Stomach (tissue), 8 donors: ENCODE measurements at regions not wholly inside any gene's neighbourhood (a gene's known extent, or its start where the extent isn't known, plus 50 kb on each side); places are given as distances from the start of the nearest gene placed in this dataset.

Experiments used
- DNase-seq, 2 donors: peaks; one replicate each; pipeline versions ENCODE4 v3.0.0 to v3.0.0-alpha.2; 2013 to 2019
- H3K27ac ChIP-seq, 5 donors: fragments of 200-600 bp in 4 of 5; sonication (generic) in 4 of 5; one replicate each; pipeline ENCODE4 v1.5.1; 2013 to 2019; ENCODE audit warnings: mild to moderate bottlenecking in 1 of 5, moderate library complexity in 1 of 5
- H3K27me3 ChIP-seq, 3 donors: fragments of 200-600 bp; sonication (generic); one replicate each; pipeline ENCODE4 v1.5.1; 2017 to 2019; ENCODE audit warnings: mixed run types in 1 of 3
- H3K36me3 ChIP-seq, 4 donors: fragments of 200-600 bp; sonication (generic); 1 replicate in 3 of 4; 2 replicates in 1 of 4; pipeline ENCODE4 v1.5.1; 2016 to 2019
- H3K4me1 ChIP-seq, 4 donors: fragments of 200-600 bp; sonication (generic); one replicate each; pipeline ENCODE4 v1.5.1; 2016 to 2019
- H3K4me3 ChIP-seq, 4 donors: fragments of 200-600 bp; sonication (generic) in 3 of 4; one replicate each; pipeline ENCODE4 v1.5.1; 2016 to 2019; ENCODE audit warnings: mild to moderate bottlenecking in 1 of 4
- H3K9me3 ChIP-seq, 4 donors: fragments of 200-600 bp; sonication (generic); one replicate each; pipeline ENCODE4 v1.5.1; 2016 to 2019
- EP300 ChIP-seq: sonication (generic); formaldehyde crosslinking; IDR thresholded peaks from one replicate; pipeline ENCODE4 v1.6.1; 2017; ENCODE audit warnings: antibody characterized with exemption
- POLR2A ChIP-seq, 4 donors: fragments of 450-650 bp; IDR thresholded peaks; one replicate each; pipeline ENCODE4 v1.6.1; 2016; ENCODE audit warnings: antibody characterized with exemption in 4 of 4, control low read depth in 2 of 4, mild to moderate bottlenecking in 1 of 4, moderate library complexity in 1 of 4
- POLR2AphosphoS5 ChIP-seq, 3 donors: sonication (generic); formaldehyde crosslinking; IDR thresholded peaks; one replicate each; pipeline ENCODE4 v1.6.1; 2016; ENCODE audit warnings: antibody characterized with exemption in 3 of 3
- WGBS, 5 donors: extraction: QIAGEN DNeasy Blood & Tissue Kit in 3 of 5; methylation state at CpG; one replicate each; pipeline versions ENCODE4 v1.1.5 to v1.1.7; 2013 to 2018; 5-methylcytosine and 5-hydroxymethylcytosine counted together
- intact Hi-C: fragments of 100-400 bp; cut with DNase I; formaldehyde crosslinking; loops from one replicate; pipeline ENCODE4 v1.15.1; 2023; ENCODE audit warnings: low total_unique reads
- TF ChIP-seq, protein P1 (sequence below), 7 experiments: fragments of 450-650 bp in 4 of 7; fragments of 200-600 bp in 3 of 7; sonication (generic) in 3 of 7; IDR thresholded peaks; one replicate each; pipeline ENCODE4 v1.5.1; 2016 to 2019; ENCODE audit warnings: antibody characterized with exemption in 7 of 7, control low read depth in 2 of 7, mild to moderate bottlenecking in 1 of 7
- donor health status: healthy with polysubstance abuse.
- donor health status: Bipolar disorder and iron deficiency.
- donor health status: healthy.

DNA sequence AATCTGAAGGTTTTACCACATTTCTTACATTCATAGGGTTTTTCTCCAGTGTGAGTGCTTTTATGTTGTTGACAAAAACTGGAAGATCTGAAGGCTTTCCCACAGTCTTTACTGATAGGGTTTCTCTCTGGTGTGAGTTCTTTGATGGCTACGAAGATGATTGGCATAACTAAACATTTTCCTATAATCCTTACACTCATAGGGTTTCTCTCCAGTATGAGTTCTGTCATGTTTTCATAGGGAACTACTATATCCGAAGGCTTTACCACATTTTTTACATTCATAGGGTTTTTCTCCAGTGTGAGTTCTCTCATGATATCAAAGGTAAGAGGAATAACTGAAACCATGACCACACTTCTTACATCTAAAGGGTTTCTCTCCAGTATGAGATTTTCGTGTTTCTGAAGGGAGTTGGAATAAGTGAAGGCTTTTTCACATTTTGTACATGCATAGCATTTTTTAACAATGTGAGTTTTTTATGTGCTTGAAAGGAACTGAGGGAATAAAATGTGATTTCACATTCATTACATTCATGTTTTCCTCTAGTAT, 1987.7 kb downstream of the TP53TG3F start:
- no peaks in the 10 kb centered on the region for H3K27me3 ChIP-seq
- no peaks in the 10 kb centered on the region for H3K36me3 ChIP-seq
- intact Hi-C loops: no loop called here
- no peak for DNase-seq
- WGBS, 5 donors: 21 to 36% (median 34%) methylated on average over 3 of the region's 3 CpGs
- H3K4me1 ChIP-seq: no peaks in the 10 kb centered on the region
- no peak overlapping the region for H3K4me3 ChIP-seq
- TF ChIP-seq, protein P1, sequence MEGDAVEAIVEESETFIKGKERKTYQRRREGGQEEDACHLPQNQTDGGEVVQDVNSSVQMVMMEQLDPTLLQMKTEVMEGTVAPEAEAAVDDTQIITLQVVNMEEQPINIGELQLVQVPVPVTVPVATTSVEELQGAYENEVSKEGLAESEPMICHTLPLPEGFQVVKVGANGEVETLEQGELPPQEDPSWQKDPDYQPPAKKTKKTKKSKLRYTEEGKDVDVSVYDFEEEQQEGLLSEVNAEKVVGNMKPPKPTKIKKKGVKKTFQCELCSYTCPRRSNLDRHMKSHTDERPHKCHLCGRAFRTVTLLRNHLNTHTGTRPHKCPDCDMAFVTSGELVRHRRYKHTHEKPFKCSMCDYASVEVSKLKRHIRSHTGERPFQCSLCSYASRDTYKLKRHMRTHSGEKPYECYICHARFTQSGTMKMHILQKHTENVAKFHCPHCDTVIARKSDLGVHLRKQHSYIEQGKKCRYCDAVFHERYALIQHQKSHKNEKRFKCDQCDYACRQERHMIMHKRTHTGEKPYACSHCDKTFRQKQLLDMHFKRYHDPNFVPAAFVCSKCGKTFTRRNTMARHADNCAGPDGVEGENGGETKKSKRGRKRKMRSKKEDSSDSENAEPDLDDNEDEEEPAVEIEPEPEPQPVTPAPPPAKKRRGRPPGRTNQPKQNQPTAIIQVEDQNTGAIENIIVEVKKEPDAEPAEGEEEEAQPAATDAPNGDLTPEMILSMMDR (IDR thresholded peaks at IDR 0.05): no peak
- TF ChIP-seq POLR2AphosphoS5 (IDR thresholded peaks at IDR 0.05) (no peak), POLR2A (IDR thresholded peaks at IDR 0.05) (no peak)
- peaks cover 0 to 92% (median 67%) of the 10 kb centered on the region in 4 donors for H3K9me3 ChIP-seq
- no peak overlapping the region for H3K27ac ChIP-seq

DNA sequence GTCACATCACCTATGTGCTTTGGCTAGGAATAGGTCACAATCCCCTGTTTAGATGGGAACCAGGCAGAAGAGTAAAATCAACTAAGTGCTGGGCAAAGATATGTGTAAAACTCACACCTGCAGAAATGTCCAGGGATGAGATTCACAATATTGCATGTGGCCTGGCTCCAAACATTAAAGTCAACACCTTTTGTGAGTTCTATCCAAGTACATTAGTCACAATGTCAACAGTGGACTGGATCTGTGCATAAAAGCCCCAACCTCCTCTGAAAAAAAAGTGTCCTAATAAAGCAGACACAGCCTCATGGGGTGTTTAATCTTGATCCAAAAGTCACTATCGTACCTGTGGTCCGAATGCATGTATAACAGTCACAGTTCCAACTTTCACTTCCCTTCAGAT, 1990.3 kb downstream of the TP53TG3F start:
- Histone ChIP-seq H3K4me3 (no peak overlapping the region), H3K9me3 (peaks cover 0 to 92% (median 84%) of the 10 kb centered on the region in 4 donors), H3K36me3 (no peaks in the 10 kb centered on the region), H3K27me3 (no peaks in the 10 kb centered on the region), H3K4me1 (no peaks in the 10 kb centered on the region), H3K27ac (no peak overlapping the region)
- DNase-seq: no peak
- WGBS, 5 donors: 39 to 72% (median 63%) methylated on average over 2 of the region's 2 CpGs
- no peak for TF ChIP-seq EP300
- TF ChIP-seq, protein P1 (IDR thresholded peaks at IDR 0.05): no peak
- intact Hi-C loops: no loop called here

DNA sequence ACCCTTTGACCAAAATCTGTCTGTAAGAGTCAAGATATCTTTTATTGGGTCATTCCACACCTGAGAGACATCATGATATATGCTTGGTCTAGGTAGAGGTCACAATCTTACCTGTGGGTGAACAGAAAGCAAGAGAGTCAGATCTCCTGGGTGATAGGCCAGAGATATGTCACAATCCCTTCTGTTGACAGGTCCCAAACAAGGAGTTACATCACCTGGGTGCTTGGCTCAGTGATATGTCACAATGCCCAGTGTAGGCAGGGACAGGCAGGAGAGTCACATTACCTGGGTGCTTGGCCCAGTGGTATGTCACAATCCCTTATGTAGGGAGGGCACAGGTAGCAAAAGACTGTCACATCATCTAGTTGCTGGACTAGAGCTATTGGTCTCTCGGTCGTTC, 1991.2 kb downstream of the TP53TG3F start:
- Histone ChIP-seq H3K27me3 (no peaks in the 10 kb centered on the region), H3K9me3 (peaks cover 0 to 95% (median 86%) of the 10 kb centered on the region in 4 donors), H3K4me1 (no peaks in the 10 kb centered on the region), H3K27ac (no peak overlapping the region), H3K36me3 (no peaks in the 10 kb centered on the region), H3K4me3 (no peak overlapping the region)
- no peak for DNase-seq
- TF ChIP-seq EP300 (no peak), POLR2A (IDR thresholded peaks at IDR 0.05) (no peak), POLR2AphosphoS5 (IDR thresholded peaks at IDR 0.05) (no peak)
- TF ChIP-seq, protein P1 (IDR thresholded peaks at IDR 0.05): no peak
- intact Hi-C loops: no loop called here
- 61 to 78% (median 73%) methylated on average over 2 of the region's 2 CpGs for WGBS, 5 donors

DNA sequence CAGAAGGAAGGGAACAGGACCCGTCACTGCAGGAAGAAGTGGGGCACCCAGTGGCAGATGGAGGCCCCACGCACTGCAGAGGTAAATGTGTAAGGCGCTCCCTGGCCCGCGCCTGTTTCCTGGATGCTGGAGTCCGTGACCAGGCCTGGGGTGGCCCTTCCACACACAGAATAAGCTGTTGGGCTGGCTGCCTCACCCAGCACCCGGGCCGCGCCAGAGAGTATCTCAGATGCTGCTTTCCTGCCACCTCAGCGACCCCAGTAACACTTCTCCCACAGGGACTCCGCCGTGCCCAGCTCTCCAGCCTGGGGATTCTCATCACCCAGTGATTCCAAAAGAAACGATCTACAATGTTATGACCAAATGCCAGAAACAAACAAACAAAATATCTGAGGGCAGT, 1993.1 kb downstream of the TP53TG3F start:
- Histone ChIP-seq H3K4me3 (no peak overlapping the region), H3K36me3 (no peaks in the 10 kb centered on the region), H3K9me3 (peaks cover 0 to 93% (median 79%) of the 10 kb centered on the region in 4 donors), H3K4me1 (no peaks in the 10 kb centered on the region), H3K27ac (no peak overlapping the region), H3K27me3 (no peaks in the 10 kb centered on the region)
- no peak for TF ChIP-seq EP300
- TF ChIP-seq, protein P1 (IDR thresholded peaks at IDR 0.05): no peak
- TF ChIP-seq POLR2A (IDR thresholded peaks at IDR 0.05): no peak
- TF ChIP-seq POLR2AphosphoS5 (IDR thresholded peaks at IDR 0.05): no peak
- 71 to 88% (median 80%) methylated on average over 4 to 13 of the region's 13 CpGs for WGBS, 5 donors
- DNase-seq: no peak
- intact Hi-C loops: no loop called here
